CD14-positive monocyte (primary cell): ENCODE measurements at regions not wholly inside any gene's neighbourhood (a gene's known extent, or its start where the extent isn't known, plus 50 kb on each side); places are given as distances from the start of the nearest gene placed in this dataset.
"Not testable (repeated sequence)": the region's sequence is repeated elsewhere in the genome, so short reads cannot be mapped to it uniquely, and the experiment has no call there.

ENCODE experiments used
- DNase-seq, 3 donors: peaks; one replicate each; pipeline ENCODE4 v3.0.0-alpha.2; 2011 to 2022
- H2AFZ ChIP-seq: 2 replicates; pipeline ENCODE4 v1.6.0; 2012; ENCODE audit warnings: mild to moderate bottlenecking, low read depth, low read length, inconsistent platforms; ENCODE audit not compliant: insufficient read depth, poor library complexity, severe bottlenecking
- H3K27ac ChIP-seq, 2 donors: 1 replicate in 1 of 2; 2 replicates in 1 of 2; pipeline ENCODE4 v1.5.1; 2012 to 2013; ENCODE audit warnings: low read length in 2 of 2, control low read depth in 1 of 2, inconsistent platforms in 1 of 2, low read depth in 1 of 2, mild to moderate bottlenecking in 1 of 2
- H3K27me3 ChIP-seq, 2 donors: one replicate each; pipeline versions ENCODE4 v1.6.0 to v1.6.1; 2011 to 2013; ENCODE audit warnings: low read length in 2 of 2; ENCODE audit not compliant: control insufficient read depth in 2 of 2, insufficient read depth in 2 of 2
- H3K36me3 ChIP-seq, 2 donors: replicated peaks in 1 of 2; 1 replicate in 1 of 2; 2 replicates in 1 of 2; pipeline versions ENCODE4 v1.5.1 to v1.6.1; 2012 to 2013; ENCODE audit warnings: low read length in 2 of 2, control low read depth in 1 of 2, inconsistent platforms in 1 of 2, mild to moderate bottlenecking in 1 of 2; ENCODE audit not compliant: insufficient read depth in 2 of 2, control insufficient read depth in 1 of 2
- H3K4me1 ChIP-seq, 2 donors: 1 replicate in 1 of 2; 2 replicates in 1 of 2; pipeline versions ENCODE4 v1.5.1 to v1.6.1; 2012 to 2013; ENCODE audit warnings: low read length in 2 of 2, control low read depth in 1 of 2, inconsistent platforms in 1 of 2, mild to moderate bottlenecking in 1 of 2, moderate library complexity in 1 of 2; ENCODE audit not compliant: insufficient read depth in 2 of 2, control insufficient read depth in 1 of 2
- H3K4me2 ChIP-seq: replicated peaks from 2 replicates; pipeline ENCODE3; 2012; ENCODE audit warnings: low read length, moderate library complexity, mild to moderate bottlenecking; ENCODE audit not compliant: poor library complexity, severe bottlenecking; ENCODE audit errors: extremely low read depth
- H3K4me3 ChIP-seq, 3 experiments: fragments of 200-600 bp in 1 of 3; sonication (generic) in 1 of 3; replicated peaks in 1 of 3; 1 replicate in 2 of 3; 2 replicates in 1 of 3; pipeline ENCODE4 v1.5.1; 2011 to 2013; ENCODE audit warnings: low read length in 3 of 3, mild to moderate bottlenecking in 3 of 3, control low read depth in 2 of 3, low read depth in 2 of 3, inconsistent platforms in 1 of 3, moderate library complexity in 1 of 3
- H3K79me2 ChIP-seq: 2 replicates; pipeline ENCODE4 v1.6.0; 2012; ENCODE audit warnings: mild to moderate bottlenecking, control low read depth, inconsistent platforms, low read length, moderate library complexity; ENCODE audit not compliant: insufficient read depth
- H3K9ac ChIP-seq: 2 replicates; pipeline ENCODE4 v1.6.0; 2017; ENCODE audit warnings: low read length, mild to moderate bottlenecking; ENCODE audit not compliant: insufficient read depth, poor library complexity, severe bottlenecking
- H3K9me3 ChIP-seq, 2 donors: replicated peaks in 1 of 2; 1 replicate in 1 of 2; 2 replicates in 1 of 2; pipeline versions ENCODE4 v1.5.1 to v1.6.1; 2012 to 2013; ENCODE audit warnings: low read length in 2 of 2, control low read depth in 1 of 2; ENCODE audit not compliant: control insufficient read depth in 1 of 2, insufficient read depth in 1 of 2
- H4K20me1 ChIP-seq: 2 replicates; pipeline ENCODE4 v1.6.0; 2012; ENCODE audit warnings: mild to moderate bottlenecking, low read length, control low read depth, moderate library complexity; ENCODE audit not compliant: insufficient read depth
- H3K27ac Mint-ChIP-seq, 7 donors: one replicate each; pipeline ENCODE4 v1.8.0; 2020; ENCODE audit warnings: mild to moderate bottlenecking in 7 of 7, mixed read lengths in 7 of 7, moderate library complexity in 6 of 7, inconsistent platforms in 2 of 7
- H3K27me3 Mint-ChIP-seq, 3 donors: one replicate each; pipeline ENCODE4 v1.8.0; 2021 to 2022; ENCODE audit warnings: low read depth in 3 of 3, mild to moderate bottlenecking in 3 of 3, mixed read lengths in 3 of 3, moderate library complexity in 3 of 3, inconsistent platforms in 1 of 3
- H3K36me3 Mint-ChIP-seq, 2 donors: one replicate each; pipeline ENCODE4 v1.8.0; 2020; ENCODE audit warnings: mixed read lengths in 2 of 2, inconsistent platforms in 1 of 2, mild to moderate bottlenecking in 1 of 2
- H3K4me1 Mint-ChIP-seq: one replicate; pipeline ENCODE4 v1.8.0; 2020; ENCODE audit warnings: mild to moderate bottlenecking, mixed read lengths
- H3K4me3 Mint-ChIP-seq, 2 donors: one replicate each; pipeline ENCODE4 v1.8.0; 2020; ENCODE audit warnings: mild to moderate bottlenecking in 2 of 2, mixed read lengths in 2 of 2, moderate library complexity in 1 of 2
- H3K9me3 Mint-ChIP-seq, 7 donors: one replicate each; pipeline ENCODE4 v1.8.0; 2020 to 2022; ENCODE audit warnings: mixed read lengths in 7 of 7, mild to moderate bottlenecking in 6 of 7, moderate library complexity in 6 of 7, inconsistent platforms in 2 of 7
- CTCF ChIP-seq: fragments of 200-600 bp; IDR thresholded peaks from one replicate; pipeline ENCODE4 v1.8.0; 2022; ENCODE audit warnings: antibody characterized with exemption, mild to moderate bottlenecking
- whole genome bisulfite sequencing: methylation state at CpG from one replicate; pipeline ENCODE4 v1.1.5; 2013; ENCODE audit warnings: missing lambda C conversion rate; ENCODE audit not compliant: insufficient coverage; 5-methylcytosine and 5-hydroxymethylcytosine counted together
- intact Hi-C, 2 donors: fragments of 100-400 bp; cut with micrococcal nuclease; formaldehyde crosslinking; loops; one replicate each; pipeline versions ENCODE4 v1.15.0 to v1.15.1; 2023

GRCh38 chrX:65888150-65888549, 151.7 kb downstream of the VSIG4 start:
- no CpG with 5 or more reads among the region's 1 CpG for WGBS
- H3K4me3 ChIP-seq, H3K9me3 Mint-ChIP-seq, H3K36me3 ChIP-seq, H3K79me2 ChIP-seq, H3K4me3 Mint-ChIP-seq, H3K27ac ChIP-seq, H3K36me3 Mint-ChIP-seq, H3K27ac Mint-ChIP-seq, H4K20me1 ChIP-seq, H3K4me1 ChIP-seq, DNase-seq, H3K9me3 ChIP-seq, intact Hi-C loops, H3K9ac ChIP-seq, H3K4me2 ChIP-seq, H2AFZ ChIP-seq: not testable (repeated sequence)
- H3K27me3 ChIP-seq: peaks cover 0 to 26% of the 10 kb centered on the region in 2 donors
- Mint-ChIP-seq H3K27me3 (peaks cover 3 to 45% (median 3%) of the 10 kb centered on the region in 3 donors), H3K4me1 (peaks cover 16% of the 10 kb centered on the region)

DNA sequence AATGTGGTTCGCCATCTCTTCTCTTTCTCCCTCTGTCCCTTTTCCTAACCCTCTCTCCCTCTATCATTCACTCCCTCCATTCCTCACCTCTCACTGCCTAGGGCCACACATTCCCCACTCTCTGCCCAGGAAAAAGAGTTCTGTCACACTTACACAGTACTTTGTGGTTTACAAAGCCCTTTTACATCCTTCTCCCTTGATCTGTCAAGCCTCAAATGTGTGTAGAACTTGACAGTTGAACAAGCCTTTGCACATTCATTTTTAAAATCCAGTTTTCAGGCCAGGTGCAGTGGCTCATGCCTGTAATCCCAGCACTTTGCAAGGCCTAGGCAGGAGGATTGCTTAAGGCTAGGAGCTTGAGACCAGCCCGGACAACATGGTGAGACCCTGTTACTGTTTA, 156.3 kb downstream of the VSIG4 start:
- no peaks in the 10 kb centered on the region for H3K9me3 ChIP-seq
- H3K79me2 ChIP-seq: no peaks in the 10 kb centered on the region
- H3K4me3 ChIP-seq: no peak overlapping the region
- intact Hi-C loops: no loop called here
- Mint-ChIP-seq H3K27ac (no peak overlapping the region), H3K4me3 (no peak overlapping the region), H3K27me3 (peaks cover 0 to 54% (median 3%) of the 10 kb centered on the region in 3 donors), H3K9me3 (no peaks in the 10 kb centered on the region), H3K36me3 (no peaks in the 10 kb centered on the region), H3K4me1 (peaks cover 16% of the 10 kb centered on the region)
- TF ChIP-seq CTCF: no peak
- peaks cover 0 to 7% of the 10 kb centered on the region in 2 donors for H3K4me1 ChIP-seq
- WGBS: no CpG with 5 or more reads among the region's 2 CpGs
- H3K4me2 ChIP-seq: no peak overlapping the region
- no peak overlapping the region for H3K9ac ChIP-seq
- no peak overlapping the region for H2AFZ ChIP-seq
- no peaks in the 10 kb centered on the region for H3K36me3 ChIP-seq
- H4K20me1 ChIP-seq: no peaks in the 10 kb centered on the region
- no peak overlapping the region for H3K27ac ChIP-seq
- DNase-seq: no peak
- H3K27me3 ChIP-seq: peaks cover 0 to 64% of the 10 kb centered on the region in 2 donors
